ENCODE measurements at regions not wholly inside any gene's neighbourhood (a gene's known extent, or its start where the extent isn't known, plus 50 kb on each side); places are given as distances from the start of the nearest gene placed in this dataset.

- intact Hi-C loops (cut with DNase I, micrococcal nuclease), result no loop called here
- no peak for ATAC-seq (ENCODE audit: poor library complexity)
- H3K27me3 Mint-ChIP-seq, result peaks cover 50% of the 10 kb centered on the region
Measured at GRCh38 chr11:11724994-11725393, 103.2 kb upstream of the GALNT18 start.

GRCh38 chr11:11722861-11723260, 101.1 kb upstream of the GALNT18 start:
- DNase-seq, result no peak
- no peak overlapping the region for H3K27ac Mint-ChIP-seq
- H3K9me3 Mint-ChIP-seq, result peaks cover 6% of the 10 kb centered on the region
- ChIA-PET POLR2A (no interaction called here), CTCF (no interaction called here)
- Histone ChIP-seq H3K27me3 (ENCODE audit: control insufficient read depth in 1 of 2, insufficient read depth in 2 of 2, low read length in 2 of 2) (peaks cover 4 to 5% of the 10 kb centered on the region in 2 experiments), H3K9me3 (ENCODE audit: control insufficient read depth in 1 of 2, insufficient read depth in 1 of 2, low read length in 2 of 2) (peaks cover 0 to 13% of the 10 kb centered on the region in 2 experiments), H3K27ac (ENCODE audit: low read depth in 1 of 2, low read length in 2 of 2) (no peak overlapping the region), H3K4me3 (ENCODE audit: low read length) (no peak overlapping the region), H3K4me1 (ENCODE audit: insufficient read depth, low read length) (no peaks in the 10 kb centered on the region), H3K36me3 (ENCODE audit: insufficient read depth, low read length) (no peaks in the 10 kb centered on the region)
- H3K4me3 Mint-ChIP-seq, result no peak overlapping the region
- intact Hi-C loops (cut with DNase I, micrococcal nuclease), result no loop called here
- no peaks in the 10 kb centered on the region for H3K4me1 Mint-ChIP-seq (ENCODE audit: low read depth)
- H3K36me3 Mint-ChIP-seq (ENCODE audit: low read depth), result no peaks in the 10 kb centered on the region
- peaks cover 55% of the 10 kb centered on the region for H3K27me3 Mint-ChIP-seq
- TF ChIP-seq CTCF (IDR thresholded peaks at IDR 0.05), result no peak
- ATAC-seq (ENCODE audit: poor library complexity), result no peak

More at GRCh38 chr11:11724994-11725393, 103.2 kb upstream of the GALNT18 start:
- H3K4me1 Mint-ChIP-seq (ENCODE audit: low read depth), result no peaks in the 10 kb centered on the region
- no peaks in the 10 kb centered on the region for H3K36me3 ChIP-seq (ENCODE audit: insufficient read depth, low read length)
- POLR2A ChIA-PET, result no interaction called here
- H3K27me3 ChIP-seq (ENCODE audit: control insufficient read depth in 1 of 2, insufficient read depth in 2 of 2, low read length in 2 of 2), result peaks cover 4 to 5% of the 10 kb centered on the region in 2 experiments
- H3K27ac ChIP-seq (ENCODE audit: low read depth in 1 of 2, low read length in 2 of 2), result no peak overlapping the region
- H3K4me3 ChIP-seq (ENCODE audit: low read length), result no peak overlapping the region
- H3K9me3 Mint-ChIP-seq, result peaks cover 6% of the 10 kb centered on the region
- CTCF ChIA-PET, result no interaction called here
- no peak for TF ChIP-seq CTCF (IDR thresholded peaks at IDR 0.05)
- peaks cover 0 to 13% of the 10 kb centered on the region in 2 experiments for H3K9me3 ChIP-seq (ENCODE audit: control insufficient read depth in 1 of 2, insufficient read depth in 1 of 2, low read length in 2 of 2)
- DNase-seq, result no peak
- no peaks in the 10 kb centered on the region for H3K4me1 ChIP-seq (ENCODE audit: insufficient read depth, low read length)
- no peaks in the 10 kb centered on the region for H3K36me3 Mint-ChIP-seq (ENCODE audit: low read depth)
- no peak overlapping the region for H3K27ac Mint-ChIP-seq
- no peak overlapping the region for H3K4me3 Mint-ChIP-seq

GRCh38 chr11:11722246-11722645, 100.4 kb upstream of the GALNT18 start:
- POLR2A ChIA-PET, result no interaction called here
- Mint-ChIP-seq H3K36me3 (ENCODE audit: low read depth) (no peaks in the 10 kb centered on the region), H3K27me3 (peaks cover 51% of the 10 kb centered on the region), H3K27ac (no peak overlapping the region), H3K4me3 (no peak overlapping the region), H3K4me1 (ENCODE audit: low read depth) (no peaks in the 10 kb centered on the region), H3K9me3 (peaks cover 6% of the 10 kb centered on the region)
- H3K4me3 ChIP-seq (ENCODE audit: low read length), result no peak overlapping the region
- intact Hi-C loops (cut with DNase I, micrococcal nuclease), result no loop called here
- H3K9me3 ChIP-seq (ENCODE audit: control insufficient read depth in 1 of 2, insufficient read depth in 1 of 2, low read length in 2 of 2), result peaks cover 0 to 13% of the 10 kb centered on the region in 2 experiments
- H3K4me1 ChIP-seq (ENCODE audit: insufficient read depth, low read length), result no peaks in the 10 kb centered on the region
- H3K27me3 ChIP-seq (ENCODE audit: control insufficient read depth in 1 of 2, insufficient read depth in 2 of 2, low read length in 2 of 2), result peaks cover 4 to 5% of the 10 kb centered on the region in 2 experiments
- no peaks in the 10 kb centered on the region for H3K36me3 ChIP-seq (ENCODE audit: insufficient read depth, low read length)
- ATAC-seq (ENCODE audit: poor library complexity) (no peak), DNase-seq (no peak)
- TF ChIP-seq CTCF (IDR thresholded peaks at IDR 0.05), result no peak
- CTCF ChIA-PET, result no interaction called here
- no peak overlapping the region for H3K27ac ChIP-seq (ENCODE audit: low read depth in 1 of 2, low read length in 2 of 2)
